IPS-18a (cell line): ENCODE measurements at regions not wholly inside any gene's neighbourhood (a gene's known extent, or its start where the extent isn't known, plus 50 kb on each side); places are given as distances from the start of the nearest gene placed in this dataset.
"Not testable (repeated sequence)": the region's sequence is repeated elsewhere in the genome, so short reads cannot be mapped to it uniquely, and the experiment has no call there.

Experiments
- H3K27ac ChIP-seq: one replicate; pipeline ENCODE4 v1.5.1; 2013; ENCODE audit warnings: low read length
- H3K27me3 ChIP-seq: one replicate; pipeline ENCODE4 v1.6.1; 2013; ENCODE audit warnings: mild to moderate bottlenecking, low read length; ENCODE audit not compliant: control insufficient read depth, insufficient read depth
- H3K36me3 ChIP-seq: one replicate; pipeline ENCODE4 v1.6.1; 2013; ENCODE audit warnings: low read depth, low read length; ENCODE audit not compliant: control insufficient read depth
- H3K4me1 ChIP-seq: one replicate; pipeline ENCODE4 v1.6.1; 2013; ENCODE audit warnings: low read depth, low read length; ENCODE audit not compliant: control insufficient read depth
- H3K4me3 ChIP-seq: one replicate; pipeline ENCODE4 v1.5.1; 2013; ENCODE audit warnings: low read length
- H3K9ac ChIP-seq: one replicate; pipeline ENCODE4 v1.6.1; 2013; ENCODE audit warnings: mild to moderate bottlenecking, low read length, moderate library complexity
- H3K9me3 ChIP-seq: one replicate; pipeline ENCODE4 v1.6.1; 2013; ENCODE audit warnings: low read depth, low read length; ENCODE audit not compliant: control insufficient read depth

- H3K27me3 ChIP-seq: no peaks in the 10 kb centered on the region
- H3K4me1 ChIP-seq: no peaks in the 10 kb centered on the region
- no peak overlapping the region for H3K27ac ChIP-seq
- H3K36me3 ChIP-seq: no peaks in the 10 kb centered on the region
- no peaks in the 10 kb centered on the region for H3K9me3 ChIP-seq
- H3K4me3 ChIP-seq: no peak overlapping the region
- H3K9ac ChIP-seq: no peak overlapping the region
Observed at GRCh38 chr2:175679231-175679630, 322.8 kb downstream of the LNPK start.

- no peak overlapping the region for H3K27ac ChIP-seq
- no peak overlapping the region for H3K9ac ChIP-seq
- H3K4me1 ChIP-seq: no peaks in the 10 kb centered on the region
- H3K9me3 ChIP-seq: peaks cover 4% of the 10 kb centered on the region
- H3K36me3 ChIP-seq: no peaks in the 10 kb centered on the region
- H3K4me3 ChIP-seq: no peak overlapping the region
- H3K27me3 ChIP-seq: no peaks in the 10 kb centered on the region
Observed at GRCh38 chr2:175677880-175678279, 324.2 kb downstream of the LNPK start.

GRCh38 chr2:175676813-175677212 is 325.3 kb downstream of the LNPK start:
- no peak overlapping the region for H3K4me3 ChIP-seq
- peaks cover 4% of the 10 kb centered on the region for H3K9me3 ChIP-seq
- H3K27me3 ChIP-seq: no peaks in the 10 kb centered on the region
- no peaks in the 10 kb centered on the region for H3K36me3 ChIP-seq
- no peak overlapping the region for H3K9ac ChIP-seq
- no peaks in the 10 kb centered on the region for H3K4me1 ChIP-seq
- no peak overlapping the region for H3K27ac ChIP-seq

GRCh38 chr2:175668804-175669203 is 333.3 kb downstream of the LNPK start:
- H3K27ac ChIP-seq, H3K36me3 ChIP-seq, H3K27me3 ChIP-seq, H3K4me3 ChIP-seq, H3K9me3 ChIP-seq, H3K4me1 ChIP-seq, H3K9ac ChIP-seq: not testable (repeated sequence)

GRCh38 chr2:175662335-175662734 is 339.7 kb downstream of the LNPK start:
- H3K4me1 ChIP-seq: no peaks in the 10 kb centered on the region
- H3K9me3 ChIP-seq: no peaks in the 10 kb centered on the region
- H3K36me3 ChIP-seq: no peaks in the 10 kb centered on the region
- H3K27me3 ChIP-seq: no peaks in the 10 kb centered on the region
- no peak overlapping the region for H3K9ac ChIP-seq
- no peak overlapping the region for H3K4me3 ChIP-seq
- no peak overlapping the region for H3K27ac ChIP-seq

- H3K36me3 ChIP-seq: no peaks in the 10 kb centered on the region
- no peaks in the 10 kb centered on the region for H3K27me3 ChIP-seq
- no peak overlapping the region for H3K4me3 ChIP-seq
- H3K9me3 ChIP-seq: peaks cover 3% of the 10 kb centered on the region
- no peaks in the 10 kb centered on the region for H3K4me1 ChIP-seq
- H3K9ac ChIP-seq: no peak overlapping the region
- no peak overlapping the region for H3K27ac ChIP-seq
Observed at GRCh38 chr2:175648577-175649063, 353.4 kb downstream of the LNPK start.

- Histone ChIP-seq H3K27me3 (no peaks in the 10 kb centered on the region), H3K4me3 (no peak overlapping the region), H3K9me3 (no peaks in the 10 kb centered on the region), H3K36me3 (no peaks in the 10 kb centered on the region), H3K4me1 (no peaks in the 10 kb centered on the region), H3K9ac (no peak overlapping the region), H3K27ac (no peak overlapping the region)
Observed at GRCh38 chr2:175647058-175647457, 355.0 kb downstream of the LNPK start.

GRCh38 chr2:175640655-175641054 is 361.4 kb downstream of the LNPK start:
- no peak overlapping the region for H3K9ac ChIP-seq
- H3K4me3 ChIP-seq: no peak overlapping the region
- H3K27ac ChIP-seq: no peak overlapping the region
- H3K27me3 ChIP-seq: no peaks in the 10 kb centered on the region
- no peaks in the 10 kb centered on the region for H3K36me3 ChIP-seq
- H3K4me1 ChIP-seq: no peaks in the 10 kb centered on the region
- no peaks in the 10 kb centered on the region for H3K9me3 ChIP-seq

GRCh38 chr2:175633227-175633626 is 368.8 kb downstream of the LNPK start:
- Histone ChIP-seq H3K27me3 (no peaks in the 10 kb centered on the region), H3K9ac (no peak overlapping the region), H3K4me1 (no peaks in the 10 kb centered on the region), H3K27ac (no peak overlapping the region), H3K9me3 (no peaks in the 10 kb centered on the region), H3K4me3 (no peak overlapping the region), H3K36me3 (no peaks in the 10 kb centered on the region)

- no peaks in the 10 kb centered on the region for H3K4me1 ChIP-seq
- no peaks in the 10 kb centered on the region for H3K36me3 ChIP-seq
- H3K27ac ChIP-seq: no peak overlapping the region
- no peak overlapping the region for H3K4me3 ChIP-seq
- H3K27me3 ChIP-seq: no peaks in the 10 kb centered on the region
- H3K9me3 ChIP-seq: no peaks in the 10 kb centered on the region
- no peak overlapping the region for H3K9ac ChIP-seq
Observed at GRCh38 chr2:175631245-175631623, 370.8 kb downstream of the LNPK start.

GRCh38 chr2:175630280-175631244 is 371.5 kb downstream of the LNPK start:
- no peaks in the 10 kb centered on the region for H3K9me3 ChIP-seq
- H3K36me3 ChIP-seq: no peaks in the 10 kb centered on the region
- H3K27me3 ChIP-seq: no peaks in the 10 kb centered on the region
- H3K9ac ChIP-seq: no peak overlapping the region
- no peaks in the 10 kb centered on the region for H3K4me1 ChIP-seq
- no peak overlapping the region for H3K27ac ChIP-seq
- no peak overlapping the region for H3K4me3 ChIP-seq

GRCh38 chr2:175628243-175628642 is 373.8 kb downstream of the LNPK start:
- Histone ChIP-seq H3K4me3 (no peak overlapping the region), H3K27ac (no peak overlapping the region), H3K9ac (no peak overlapping the region), H3K9me3 (no peaks in the 10 kb centered on the region), H3K36me3 (no peaks in the 10 kb centered on the region), H3K4me1 (peaks cover 7% of the 10 kb centered on the region), H3K27me3 (no peaks in the 10 kb centered on the region)
